K562 (cell line): ENCODE measurements at regions not wholly inside any gene's neighbourhood (a gene's known extent, or its start where the extent isn't known, plus 50 kb on each side); places are given as distances from the start of the nearest gene placed in this dataset.
A peak's percentile ranks its signal among the peaks of the same experiment; 100 is the strongest.

Source experiments
- CBFB ChIP-seq: sonication (generic); formaldehyde crosslinking; IDR thresholded peaks from 2 replicates; pipeline ENCODE4 v1.4.0; 2020; ENCODE audit warnings: mild to moderate bottlenecking, missing genetic modification reagents
- CHCHD3 ChIP-seq: fragments of 250-450 bp; sonication (Bioruptor Pico); IDR thresholded peaks from 2 replicates; pipeline ENCODE4 v2.1.2; 2022; ENCODE audit warnings: mild to moderate bottlenecking
- CTBP1 ChIP-seq: fragments of 450-650 bp; IDR thresholded peaks from 2 replicates; pipeline ENCODE4 v1.6.1; 2016; ENCODE audit warnings: borderline replicate concordance
- DACH1 ChIP-seq: fragments of 450-650 bp; IDR thresholded peaks from 2 replicates; pipeline ENCODE4 v1.6.1; 2018; ENCODE audit not compliant: partially characterized antibody
- HSF4 ChIP-seq: fragments of 250-450 bp; sonication (Bioruptor Pico); IDR thresholded peaks from 2 replicates; pipeline ENCODE4 v2.1.2; 2022; ENCODE audit warnings: mild to moderate bottlenecking, moderate library complexity, borderline replicate concordance
- ILK ChIP-seq: fragments of 450-650 bp; IDR thresholded peaks from 2 replicates; pipeline ENCODE4 v1.6.1; 2016; ENCODE audit warnings: missing genetic modification characterization, low read depth, mild to moderate bottlenecking, missing compliant biosample characterization, moderate library complexity, borderline replicate concordance
- NFRKB ChIP-seq: fragments of 450-650 bp; IDR thresholded peaks from 2 replicates; pipeline ENCODE4 v1.6.1; 2016; ENCODE audit warnings: low read depth
- PHB ChIP-seq: fragments of 250-450 bp; sonication (Bioruptor Pico); IDR thresholded peaks from 2 replicates; pipeline ENCODE4 v1.5.0; 2021
- POLR2A ChIP-seq: fragments of 450-650 bp; conservative IDR thresholded peaks from 2 replicates; pipeline ENCODE4 v1.6.1; 2016
- SETDB1 ChIP-seq: IDR thresholded peaks from one replicate; pipeline ENCODE4 v1.6.1; 2012; ENCODE audit warnings: low read length, control low read depth, inconsistent platforms
- SIN3B ChIP-seq: fragments of 450-650 bp; IDR thresholded peaks from 2 replicates; pipeline ENCODE4 v1.6.1; 2017; ENCODE audit warnings: low read depth, mild to moderate bottlenecking, moderate library complexity
- SOX6 ChIP-seq: fragments of 450-650 bp; IDR thresholded peaks from 2 replicates; pipeline ENCODE4 v1.6.1; 2014; ENCODE audit warnings: mild to moderate bottlenecking
- YBX1 ChIP-seq: fragments of 450-650 bp; IDR thresholded peaks from 2 replicates; pipeline ENCODE4 v1.7.1; 2016; ENCODE audit warnings: mild to moderate bottlenecking
- ZBED1 ChIP-seq: IDR thresholded peaks from 2 replicates; pipeline ENCODE4 v1.6.1; 2014
- ZFX ChIP-seq: sonication (generic); formaldehyde crosslinking; IDR thresholded peaks from 2 replicates; pipeline ENCODE4 v1.8.0; 2022; ENCODE audit warnings: mild to moderate bottlenecking, missing genetic modification reagents, moderate library complexity
- ZKSCAN8 ChIP-seq: fragments of 200-800 bp; sonication (Bioruptor generic); IDR thresholded peaks from 2 replicates; pipeline ENCODE4 v1.6.1; 2016; ENCODE audit warnings: missing genetic modification characterization, missing compliant biosample characterization
- ZNF12 ChIP-seq: sonication (generic); formaldehyde crosslinking; IDR thresholded peaks from 2 replicates; pipeline ENCODE4 v1.4.0; 2020; ENCODE audit warnings: mild to moderate bottlenecking, missing genetic modification reagents
- ZNF134 ChIP-seq: fragments of 250-450 bp; sonication (Bioruptor Pico); conservative IDR thresholded peaks from 2 replicates; pipeline ENCODE4 v1.4.0; 2020
- ZNF253 ChIP-seq: fragments of 250-450 bp; sonication (Bioruptor Pico); conservative IDR thresholded peaks from 2 replicates; pipeline ENCODE4 v1.6.1; 2021; ENCODE audit warnings: mild to moderate bottlenecking
- TF ChIP-seq, protein P1 (sequence below): IDR thresholded peaks from 2 replicates; pipeline ENCODE4 v1.6.1; 2014; ENCODE audit warnings: antibody characterized with exemption
- TF ChIP-seq, protein P2 (sequence below), 2 experiments: fragments of 450-650 bp in 1 of 2; sonication (generic) in 1 of 2; formaldehyde crosslinking in 1 of 2; IDR thresholded peaks; 2 replicates each; pipeline versions ENCODE4 v1.7.1 to v1.9.0; 2016 to 2022; ENCODE audit warnings: inconsistent platforms in 1 of 2, mild to moderate bottlenecking in 1 of 2, missing genetic modification reagents in 1 of 2
- TF ChIP-seq, protein P3 (sequence below), 2 experiments: fragments of 250-450 bp in 1 of 2; fragments of 450-650 bp in 1 of 2; sonication (Bioruptor Pico) in 1 of 2; IDR thresholded peaks; 2 replicates each; pipeline versions ENCODE4 v1.6.1 to v1.8.0; 2016 to 2021; ENCODE audit warnings: mild to moderate bottlenecking in 2 of 2, moderate library complexity in 2 of 2, missing compliant biosample characterization in 1 of 2, missing genetic modification characterization in 1 of 2

DNA sequence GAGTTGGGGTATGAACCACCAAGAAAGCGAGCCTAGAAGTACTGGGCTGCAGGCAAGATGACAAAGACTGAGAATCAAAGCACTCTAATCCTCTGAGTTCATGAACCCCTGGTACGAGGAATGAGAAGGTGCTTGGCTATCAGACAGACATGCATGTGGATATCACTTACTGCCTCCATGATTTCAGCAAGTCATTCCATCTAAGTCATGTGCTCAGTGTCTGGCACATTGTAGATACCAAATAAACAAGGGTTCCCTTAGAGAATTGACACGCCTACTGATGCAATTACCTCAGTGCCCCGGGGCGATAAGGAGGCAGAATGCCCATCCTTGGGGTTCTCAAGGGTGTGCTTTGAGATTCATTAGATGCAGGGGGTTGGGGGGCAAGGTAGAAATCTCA is 125.6 kb upstream of the PKDCC start (continued):
- TF ChIP-seq, protein P1, sequence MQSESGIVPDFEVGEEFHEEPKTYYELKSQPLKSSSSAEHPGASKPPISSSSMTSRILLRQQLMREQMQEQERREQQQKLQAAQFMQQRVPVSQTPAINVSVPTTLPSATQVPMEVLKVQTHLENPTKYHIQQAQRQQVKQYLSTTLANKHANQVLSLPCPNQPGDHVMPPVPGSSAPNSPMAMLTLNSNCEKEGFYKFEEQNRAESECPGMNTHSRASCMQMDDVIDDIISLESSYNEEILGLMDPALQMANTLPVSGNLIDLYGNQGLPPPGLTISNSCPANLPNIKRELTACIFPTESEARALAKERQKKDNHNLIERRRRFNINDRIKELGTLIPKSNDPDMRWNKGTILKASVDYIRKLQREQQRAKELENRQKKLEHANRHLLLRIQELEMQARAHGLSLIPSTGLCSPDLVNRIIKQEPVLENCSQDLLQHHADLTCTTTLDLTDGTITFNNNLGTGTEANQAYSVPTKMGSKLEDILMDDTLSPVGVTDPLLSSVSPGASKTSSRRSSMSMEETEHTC: peak; percentile 67; the same call in 1 of the 2 replicates
- TF ChIP-seq YBX1: no peak
- no peak for TF ChIP-seq ZBED1
- TF ChIP-seq, protein P2, sequence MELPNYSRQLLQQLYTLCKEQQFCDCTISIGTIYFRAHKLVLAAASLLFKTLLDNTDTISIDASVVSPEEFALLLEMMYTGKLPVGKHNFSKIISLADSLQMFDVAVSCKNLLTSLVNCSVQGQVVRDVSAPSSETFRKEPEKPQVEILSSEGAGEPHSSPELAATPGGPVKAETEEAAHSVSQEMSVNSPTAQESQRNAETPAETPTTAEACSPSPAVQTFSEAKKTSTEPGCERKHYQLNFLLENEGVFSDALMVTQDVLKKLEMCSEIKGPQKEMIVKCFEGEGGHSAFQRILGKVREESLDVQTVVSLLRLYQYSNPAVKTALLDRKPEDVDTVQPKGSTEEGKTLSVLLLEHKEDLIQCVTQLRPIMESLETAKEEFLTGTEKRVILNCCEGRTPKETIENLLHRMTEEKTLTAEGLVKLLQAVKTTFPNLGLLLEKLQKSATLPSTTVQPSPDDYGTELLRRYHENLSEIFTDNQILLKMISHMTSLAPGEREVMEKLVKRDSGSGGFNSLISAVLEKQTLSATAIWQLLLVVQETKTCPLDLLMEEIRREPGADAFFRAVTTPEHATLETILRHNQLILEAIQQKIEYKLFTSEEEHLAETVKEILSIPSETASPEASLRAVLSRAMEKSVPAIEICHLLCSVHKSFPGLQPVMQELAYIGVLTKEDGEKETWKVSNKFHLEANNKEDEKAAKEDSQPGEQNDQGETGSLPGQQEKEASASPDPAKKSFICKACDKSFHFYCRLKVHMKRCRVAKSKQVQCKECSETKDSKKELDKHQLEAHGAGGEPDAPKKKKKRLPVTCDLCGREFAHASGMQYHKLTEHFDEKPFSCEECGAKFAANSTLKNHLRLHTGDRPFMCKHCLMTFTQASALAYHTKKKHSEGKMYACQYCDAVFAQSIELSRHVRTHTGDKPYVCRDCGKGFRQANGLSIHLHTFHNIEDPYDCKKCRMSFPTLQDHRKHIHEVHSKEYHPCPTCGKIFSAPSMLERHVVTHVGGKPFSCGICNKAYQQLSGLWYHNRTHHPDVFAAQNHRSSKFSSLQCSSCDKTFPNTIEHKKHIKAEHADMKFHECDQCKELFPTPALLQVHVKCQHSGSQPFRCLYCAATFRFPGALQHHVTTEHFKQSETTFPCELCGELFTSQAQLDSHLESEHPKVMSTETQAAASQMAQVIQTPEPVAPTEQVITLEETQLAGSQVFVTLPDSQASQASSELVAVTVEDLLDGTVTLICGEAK (IDR thresholded peaks at IDR 0.05): no peak
- TF ChIP-seq, protein P2 (CRISPR knock-in tag; IDR thresholded peaks at IDR 0.05): no peak
- TF ChIP-seq ZNF12 (CRISPR knock-in tag): no peak
- TF ChIP-seq SOX6: peak; percentile 96
- no peak for TF ChIP-seq HSF4 (CRISPR knock-in tag)
- peak; percentile 52 for TF ChIP-seq ZNF134 (CRISPR knock-in tag)
- TF ChIP-seq NFRKB: no peak
- no peak for TF ChIP-seq SIN3B
- no peak for TF ChIP-seq DACH1
- TF ChIP-seq CTBP1: peak; percentile 66; the same call in 1 of the 2 replicates
- TF ChIP-seq, protein P3, sequence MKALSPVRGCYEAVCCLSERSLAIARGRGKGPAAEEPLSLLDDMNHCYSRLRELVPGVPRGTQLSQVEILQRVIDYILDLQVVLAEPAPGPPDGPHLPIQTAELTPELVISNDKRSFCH (CRISPR knock-in tag; IDR thresholded peaks at IDR 0.05): no peak
- TF ChIP-seq, protein P3 (tag; IDR thresholded peaks at IDR 0.05): peak; percentile 65; the same call in 1 of the 2 replicates
- no peak for TF ChIP-seq ILK (tag)
- no peak for TF ChIP-seq ZNF253 (CRISPR knock-in tag)
- TF ChIP-seq POLR2A: no peak
- no peak for TF ChIP-seq PHB (CRISPR knock-in tag)
- TF ChIP-seq CHCHD3 (CRISPR knock-in tag): no peak
- no peak for TF ChIP-seq CBFB (CRISPR knock-in tag)
- TF ChIP-seq SETDB1: no peak
- TF ChIP-seq ZFX (CRISPR knock-in tag): 0 out of 2 replicates have a peak, but pooled peaks have one; percentile 15
- TF ChIP-seq ZKSCAN8 (CRISPR knock-in tag): peak; percentile 70; the same call in 1 of the 2 replicates
